KMS-11 (cell line): ENCODE measurements at regions not wholly inside any gene's neighbourhood (a gene's known extent, or its start where the extent isn't known, plus 50 kb on each side); places are given as distances from the start of the nearest gene placed in this dataset.

Experiments used
- H2AFZ ChIP-seq: fragments of 200-600 bp; sonication (generic); 2 replicates; pipeline ENCODE4 v1.6.1; 2016; ENCODE audit warnings: antibody characterized with exemption, mixed run types, low read depth
- H3K27ac ChIP-seq: fragments of 200-600 bp; sonication (generic); 2 replicates; pipeline ENCODE4 v1.6.1; 2016; ENCODE audit warnings: mild to moderate bottlenecking, mixed run types
- H3K27me3 ChIP-seq: fragments of 200-600 bp; sonication (generic); 2 replicates; pipeline ENCODE4 v1.6.1; 2017; ENCODE audit warnings: mild to moderate bottlenecking, low read depth, mixed run types, moderate library complexity; ENCODE audit not compliant: insufficient read depth
- H3K36me3 ChIP-seq: fragments of 200-600 bp; sonication (generic); 2 replicates; pipeline ENCODE4 v1.6.1; 2017; ENCODE audit warnings: mild to moderate bottlenecking, mixed run types; ENCODE audit not compliant: insufficient read depth
- H3K4me1 ChIP-seq: fragments of 200-600 bp; sonication (generic); 2 replicates; pipeline ENCODE4 v1.6.1; 2016; ENCODE audit warnings: mild to moderate bottlenecking, low read depth, mixed run types; ENCODE audit not compliant: poor library complexity, severe bottlenecking
- H3K4me2 ChIP-seq: fragments of 200-600 bp; sonication (generic); 2 replicates; pipeline ENCODE4 v1.7.0; 2016; ENCODE audit warnings: mild to moderate bottlenecking, mixed run types
- H3K4me3 ChIP-seq: fragments of 200-600 bp; sonication (generic); IDR thresholded peaks from 2 replicates; pipeline ENCODE4 v1.6.1; 2017; ENCODE audit warnings: low read depth, low read length, mixed read lengths; ENCODE audit not compliant: insufficient read depth
- H3K79me2 ChIP-seq: fragments of 200-600 bp; sonication (generic); 2 replicates; pipeline ENCODE4 v1.6.1; 2016; ENCODE audit warnings: low read depth, mixed run types; ENCODE audit not compliant: insufficient read depth
- H3K9ac ChIP-seq: fragments of 200-600 bp; sonication (generic); 2 replicates; pipeline ENCODE4 v1.6.1; 2016; ENCODE audit warnings: mild to moderate bottlenecking, mixed run types
- H4K20me1 ChIP-seq: fragments of 200-600 bp; sonication (generic); 2 replicates; pipeline ENCODE4 v1.6.1; 2016; ENCODE audit warnings: mild to moderate bottlenecking, mixed run types; ENCODE audit not compliant: insufficient read depth
- CTCF ChIP-seq: fragments of 200-600 bp; sonication (generic); conservative IDR thresholded peaks from 2 replicates; pipeline ENCODE4 v1.6.1; 2017; ENCODE audit warnings: low read depth, mild to moderate bottlenecking, antibody characterized with exemption, low read length, moderate library complexity, mixed read lengths

GRCh38 chr5:164357395-164358033, 852.1 kb downstream of the MAT2B start:
- Histone ChIP-seq H3K79me2 (no peaks in the 10 kb centered on the region), H3K4me3 (no peak overlapping the region), H4K20me1 (no peaks in the 10 kb centered on the region), H3K27me3 (no peaks in the 10 kb centered on the region), H3K36me3 (no peaks in the 10 kb centered on the region), H3K4me2 (no peak overlapping the region), H2AFZ (no peak overlapping the region), H3K27ac (no peak overlapping the region), H3K4me1 (no peaks in the 10 kb centered on the region), H3K9ac (no peak overlapping the region)
- TF ChIP-seq CTCF, result no peak

DNA sequence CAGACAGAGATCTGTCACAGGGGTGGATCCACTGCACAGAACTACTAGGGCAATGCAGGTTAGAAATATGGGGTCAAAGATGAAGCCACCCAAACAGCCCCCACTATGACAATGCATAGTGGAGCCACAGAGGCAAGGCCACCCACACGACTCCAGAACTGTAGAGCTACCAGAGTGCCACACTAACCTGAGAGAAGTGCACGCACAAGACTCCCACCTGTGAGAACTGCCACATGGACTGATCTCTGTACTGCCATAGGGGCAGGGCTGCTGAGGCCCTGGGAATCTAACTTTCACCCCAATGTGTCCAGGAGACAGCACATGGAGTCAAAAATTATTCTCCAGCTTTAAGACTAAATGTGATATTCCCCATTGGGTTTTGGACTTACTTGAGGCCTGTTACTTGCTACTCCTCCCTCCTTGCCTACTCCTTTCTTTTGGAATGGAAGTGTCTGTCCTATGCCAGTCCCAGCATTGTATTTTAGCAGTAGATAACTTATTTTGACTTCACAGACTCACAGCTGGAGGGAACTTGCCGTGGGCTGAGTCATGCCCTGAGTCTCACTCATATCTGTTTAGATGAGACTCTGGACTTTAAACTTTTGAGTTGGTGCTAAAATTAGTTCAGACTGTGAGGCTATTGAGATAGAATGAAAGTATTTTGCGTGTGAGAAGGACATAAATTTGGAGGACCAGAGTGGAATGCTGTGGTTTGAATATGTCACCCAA, 853.3 kb downstream of the MAT2B start:
- Histone ChIP-seq H3K4me2 (no peak overlapping the region), H3K4me1 (no peaks in the 10 kb centered on the region), H2AFZ (no peak overlapping the region), H3K9ac (no peak overlapping the region), H3K79me2 (no peaks in the 10 kb centered on the region), H3K27ac (no peak overlapping the region), H3K27me3 (no peaks in the 10 kb centered on the region), H3K36me3 (no peaks in the 10 kb centered on the region), H4K20me1 (no peaks in the 10 kb centered on the region), H3K4me3 (no peak overlapping the region)
- no peak for TF ChIP-seq CTCF

DNA sequence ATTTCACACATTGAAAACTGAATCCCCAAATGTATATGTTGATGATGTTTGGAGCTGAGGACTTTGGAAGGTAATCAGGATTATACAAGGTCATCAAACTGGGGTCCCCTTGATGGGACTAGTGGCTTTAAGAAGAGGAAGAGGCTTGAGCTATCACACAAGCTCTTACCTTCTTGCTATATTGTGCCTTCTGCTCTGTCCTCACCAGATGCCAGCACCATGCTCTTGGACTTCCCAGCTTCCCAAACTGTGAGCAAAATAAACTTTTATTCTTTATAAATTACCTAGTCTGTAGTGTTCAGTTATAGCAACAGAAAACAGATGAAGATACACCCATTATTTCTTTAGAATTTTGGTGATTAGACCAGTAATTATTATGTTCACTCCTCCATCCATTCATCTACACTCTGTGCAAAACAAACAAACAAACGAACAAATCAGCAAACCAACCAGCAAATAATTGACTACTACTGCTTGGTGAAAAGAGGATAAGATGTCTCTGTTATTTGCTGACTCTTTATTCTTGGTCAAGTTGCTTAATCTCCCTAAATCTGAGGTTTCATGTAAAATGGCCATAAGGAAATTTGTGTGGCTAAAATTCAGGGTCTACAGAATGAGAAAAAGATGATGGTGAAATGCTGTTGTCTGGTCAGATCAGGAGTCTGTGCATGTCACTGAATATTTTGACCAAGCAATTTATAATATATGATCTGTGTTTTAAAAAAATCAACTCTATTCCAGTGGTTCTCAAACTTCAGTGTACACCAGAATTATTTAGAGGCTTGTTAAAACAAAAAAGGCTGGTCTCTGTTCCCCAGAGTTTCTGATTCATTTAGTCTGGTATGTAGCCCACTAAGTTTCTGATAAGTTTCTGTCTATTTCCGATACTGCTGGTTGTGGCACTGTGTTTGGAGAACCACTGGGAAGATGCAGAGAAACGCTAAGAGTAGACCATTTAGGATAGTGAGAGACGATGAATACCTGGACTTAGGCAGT, 854.1 kb downstream of the MAT2B start:
- no peak overlapping the region for H2AFZ ChIP-seq
- no peaks in the 10 kb centered on the region for H3K36me3 ChIP-seq
- no peak overlapping the region for H3K9ac ChIP-seq
- no peak for TF ChIP-seq CTCF
- H3K4me3 ChIP-seq, result no peak overlapping the region
- no peaks in the 10 kb centered on the region for H3K27me3 ChIP-seq
- H3K4me1 ChIP-seq, result no peaks in the 10 kb centered on the region
- no peak overlapping the region for H3K27ac ChIP-seq
- no peaks in the 10 kb centered on the region for H4K20me1 ChIP-seq
- no peaks in the 10 kb centered on the region for H3K79me2 ChIP-seq
- no peak overlapping the region for H3K4me2 ChIP-seq

DNA sequence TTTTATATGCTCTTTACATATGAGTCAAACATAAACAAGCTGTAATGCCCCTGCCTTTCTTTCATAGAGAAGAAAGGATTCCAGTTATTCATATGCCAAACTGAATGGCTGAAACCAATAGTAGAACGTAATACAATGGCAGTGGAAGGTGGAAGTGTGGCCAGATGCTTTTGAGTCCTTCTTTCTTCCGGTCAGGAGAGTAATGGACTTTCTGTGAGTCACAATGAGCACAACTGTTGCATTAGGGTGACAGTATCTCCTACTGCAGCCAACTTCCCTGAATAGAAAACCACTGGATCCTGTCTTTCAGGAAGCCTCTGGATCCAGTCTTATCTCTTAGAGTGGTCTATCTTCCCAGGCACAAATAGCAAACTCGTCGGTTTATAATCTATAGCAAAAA, 855.2 kb downstream of the MAT2B start:
- H3K27me3 ChIP-seq, result no peaks in the 10 kb centered on the region
- no peak overlapping the region for H3K4me3 ChIP-seq
- no peak overlapping the region for H3K4me2 ChIP-seq
- H4K20me1 ChIP-seq, result no peaks in the 10 kb centered on the region
- no peaks in the 10 kb centered on the region for H3K4me1 ChIP-seq
- no peaks in the 10 kb centered on the region for H3K36me3 ChIP-seq
- no peaks in the 10 kb centered on the region for H3K79me2 ChIP-seq
- TF ChIP-seq CTCF, result no peak
- no peak overlapping the region for H2AFZ ChIP-seq
- no peak overlapping the region for H3K27ac ChIP-seq
- H3K9ac ChIP-seq, result no peak overlapping the region
